A673 (cell line): ENCODE measurements at regions not wholly inside any gene's neighbourhood (a gene's known extent, or its start where the extent isn't known, plus 50 kb on each side); places are given as distances from the start of the nearest gene placed in this dataset.

Experiments used
- BruUV-seq: library from RNA; stranded (reverse); fragments of 400-500 nt; replicated peaks from 2 replicates; lab custom pipeline; 2021; lab: Mats Ljungman, UMichigan
- CTCF ChIA-PET: fragments of 300-600 bp; sonication (Branson Sonifier 250); formaldehyde crosslinking; loops from one replicate; lab custom pipeline; 2022; ENCODE audit warnings: antibody characterized with exemption; lab: Charles Lee
- POLR2A ChIA-PET: fragments of 300-600 bp; sonication (Branson Sonifier 250); formaldehyde crosslinking; loops from one replicate; lab custom pipeline; 2022; ENCODE audit warnings: antibody characterized with exemption; ENCODE audit not compliant: low non-redundant PET; lab: Charles Lee
- DNase-seq: peaks from one replicate; pipeline ENCODE4 v3.0.0-alpha.2; 2015; ENCODE audit warnings: low spot score
- H3K27ac ChIP-seq: fragments of 200-600 bp; sonication (generic); 2 replicates; pipeline ENCODE4 v1.5.1; 2016; ENCODE audit warnings: mixed run types, low read depth, mild to moderate bottlenecking, mixed read lengths, antibody characterized with exemption, low read length; ENCODE audit not compliant: poor library complexity, severe bottlenecking
- H3K27me3 ChIP-seq: fragments of 200-600 bp; sonication (generic); replicated peaks from 2 replicates; pipeline ENCODE4 v1.6.1; 2017; ENCODE audit warnings: mixed run types, low read depth, mild to moderate bottlenecking, mixed read lengths, antibody characterized with exemption, low read length; ENCODE audit not compliant: insufficient read depth, poor library complexity
- H3K36me3 ChIP-seq: fragments of 200-600 bp; sonication (generic); 2 replicates; pipeline ENCODE4 v1.6.1; 2016; ENCODE audit warnings: mixed run types, mild to moderate bottlenecking, mixed read lengths, antibody characterized with exemption, low read length; ENCODE audit not compliant: insufficient read depth, poor library complexity, severe bottlenecking
- H3K4me1 ChIP-seq: fragments of 200-600 bp; sonication (generic); 2 replicates; pipeline ENCODE4 v1.6.1; 2017; ENCODE audit warnings: mixed run types, mild to moderate bottlenecking, mixed read lengths, antibody characterized with exemption, low read length; ENCODE audit not compliant: insufficient read depth, poor library complexity, severe bottlenecking
- H3K4me3 ChIP-seq: fragments of 200-600 bp; sonication (generic); 2 replicates; pipeline ENCODE4 v1.5.1; 2016; ENCODE audit warnings: low read depth, mixed run types, mild to moderate bottlenecking, mixed read lengths, low read length; ENCODE audit not compliant: poor library complexity, severe bottlenecking
- H3K9me3 ChIP-seq: fragments of 200-600 bp; sonication (generic); 2 replicates; pipeline ENCODE4 v1.6.1; 2016; ENCODE audit warnings: mixed run types, low read depth, mild to moderate bottlenecking, mixed read lengths, antibody characterized with exemption, low read length; ENCODE audit not compliant: poor library complexity, severe bottlenecking
- CTCF ChIP-seq: fragments of 300-800, 200-600 bp; sonication (generic); conservative IDR thresholded peaks from 2 replicates; pipeline ENCODE4 v1.5.1; 2017; ENCODE audit warnings: low read depth, mild to moderate bottlenecking, antibody characterized with exemption, low read length, moderate library complexity, mixed read lengths
- EZH2 ChIP-seq: fragments of 200-600 bp; sonication (generic); IDR thresholded peaks from 2 replicates; pipeline ENCODE4 v1.6.1; 2017; ENCODE audit warnings: borderline replicate concordance, low read depth, mild to moderate bottlenecking, mixed read lengths, antibody characterized with exemption, low read length; ENCODE audit not compliant: poor library complexity, severe bottlenecking
- intact Hi-C: fragments of 100-400 bp; cut with micrococcal nuclease; formaldehyde crosslinking; loops from one replicate; pipeline ENCODE4 v1.10.0; 2022; ENCODE audit not compliant: unreplicated experiment

GRCh38 chr1:4084446-4084845 lies 184.4 kb upstream of the C1orf174 start:
- CTCF ChIA-PET = no interaction called here
- H3K27ac ChIP-seq = no peak overlapping the region
- no peaks in the 10 kb centered on the region for H3K36me3 ChIP-seq
- H3K9me3 ChIP-seq = no peaks in the 10 kb centered on the region
- peaks cover 47% of the 10 kb centered on the region for H3K27me3 ChIP-seq
- H3K4me1 ChIP-seq = no peaks in the 10 kb centered on the region
- no peak overlapping the region for H3K4me3 ChIP-seq
- TF ChIP-seq CTCF = no peak
- BruUV-seq = no TSS peak
- no peak for DNase-seq
- intact Hi-C loops = no loop called here
- POLR2A ChIA-PET = no interaction called here

- no TSS peak for BruUV-seq
- no peaks in the 10 kb centered on the region for H3K4me1 ChIP-seq
- TF ChIP-seq EZH2 = no peak
- no peak for TF ChIP-seq CTCF
Measured at GRCh38 chr1:4084896-4085295, 184.8 kb upstream of the C1orf174 start.

DNA sequence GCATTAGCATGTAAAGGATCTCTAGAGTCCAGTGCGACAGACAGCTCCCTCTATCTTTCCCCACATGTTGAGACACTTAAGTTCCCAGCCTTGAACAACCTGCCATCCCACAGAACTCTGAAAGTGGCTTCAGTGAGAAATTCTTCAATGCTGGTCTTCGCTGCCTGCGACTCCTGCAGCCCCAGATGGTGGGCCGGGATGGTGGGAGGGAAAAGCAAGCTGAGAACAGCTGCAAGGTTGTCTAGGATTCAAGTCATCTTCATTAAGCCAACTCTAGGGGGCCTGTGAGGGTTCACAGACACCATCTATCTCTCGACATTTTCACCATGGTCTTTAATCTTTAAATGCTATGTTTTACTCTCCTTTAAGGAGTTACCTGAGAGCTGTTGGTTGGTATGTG lies 185.5 kb upstream of the C1orf174 start:
- no peaks in the 10 kb centered on the region for H3K9me3 ChIP-seq
- H3K27me3 ChIP-seq = peaks cover 47% of the 10 kb centered on the region
- BruUV-seq = no TSS peak
- ChIA-PET POLR2A (no interaction called here), CTCF (no interaction called here)
- intact Hi-C loops = no loop called here
- no peak for DNase-seq
- no peak overlapping the region for H3K27ac ChIP-seq
- TF ChIP-seq EZH2 = no peak
- no peak for TF ChIP-seq CTCF
- no peaks in the 10 kb centered on the region for H3K4me1 ChIP-seq
- no peaks in the 10 kb centered on the region for H3K36me3 ChIP-seq
- no peak overlapping the region for H3K4me3 ChIP-seq

More at GRCh38 chr1:4084896-4085295, 184.8 kb upstream of the C1orf174 start:
- CTCF ChIA-PET = no interaction called here
- no peak for DNase-seq
- H3K27me3 ChIP-seq = peaks cover 47% of the 10 kb centered on the region
- intact Hi-C loops = no loop called here
- POLR2A ChIA-PET = no interaction called here
- H3K36me3 ChIP-seq = no peaks in the 10 kb centered on the region
- no peak overlapping the region for H3K4me3 ChIP-seq
- no peak overlapping the region for H3K27ac ChIP-seq
- H3K9me3 ChIP-seq = no peaks in the 10 kb centered on the region
